NOMO-1 treated with dmso at 0.1 percent for 144 hours (cell line): ENCODE measurements at regions not wholly inside any gene's neighbourhood (a gene's known extent, or its start where the extent isn't known, plus 50 kb on each side); places are given as distances from the start of the nearest gene placed in this dataset.

Experiments
- DNase-seq: peaks from one replicate; lab custom pipeline; 2025; ENCODE audit not compliant: unreplicated experiment; lab: John Stamatoyannopoulos, UW

- no peak for DNase-seq
Measured at GRCh38 chr2:13091455-13091854, 374.7 kb downstream of the TRIB2 start.

GRCh38 chr2:13091861-13092378, 375.2 kb downstream of the TRIB2 start:
- no peak for DNase-seq

- no peak for DNase-seq
Measured at GRCh38 chr2:13093416-13093991, 376.8 kb downstream of the TRIB2 start.

- DNase-seq = no peak
Measured at GRCh38 chr2:13102397-13103063, 385.8 kb downstream of the TRIB2 start.

GRCh38 chr2:13103151-13103550, 386.4 kb downstream of the TRIB2 start:
- DNase-seq = no peak

- DNase-seq = no peak
Measured at GRCh38 chr2:13103778-13104493, 387.2 kb downstream of the TRIB2 start.

GRCh38 chr2:13104723-13105122, 388.0 kb downstream of the TRIB2 start:
- no peak for DNase-seq

- DNase-seq = no peak
Measured at GRCh38 chr2:13106302-13106701, 389.6 kb downstream of the TRIB2 start.

- no peak for DNase-seq
Measured at GRCh38 chr2:13109516-13109915, 392.8 kb downstream of the TRIB2 start.

GRCh38 chr2:13110825-13111224, 394.1 kb downstream of the TRIB2 start:
- DNase-seq = no peak

GRCh38 chr2:13113002-13113401, 396.3 kb downstream of the TRIB2 start:
- DNase-seq = no peak

GRCh38 chr2:13114391-13114790, 397.7 kb downstream of the TRIB2 start:
- no peak for DNase-seq

GRCh38 chr2:13115643-13116042, 398.9 kb downstream of the TRIB2 start:
- no peak for DNase-seq

GRCh38 chr2:13121096-13121495, 404.4 kb downstream of the TRIB2 start:
- DNase-seq = no peak

GRCh38 chr2:13128139-13128538, 411.4 kb downstream of the TRIB2 start:
- no peak for DNase-seq

GRCh38 chr2:13135369-13135768, 418.6 kb downstream of the TRIB2 start:
- DNase-seq = no peak

GRCh38 chr2:13135856-13136255, 419.1 kb downstream of the TRIB2 start:
- no peak for DNase-seq

- DNase-seq = no peak
Measured at GRCh38 chr2:13137679-13138078, 420.9 kb downstream of the TRIB2 start.

- no peak for DNase-seq
Measured at GRCh38 chr2:13141315-13141714, 424.6 kb downstream of the TRIB2 start.

- no peak for DNase-seq
Measured at GRCh38 chr2:13143451-13143850, 426.7 kb downstream of the TRIB2 start.

- DNase-seq = no peak
Measured at GRCh38 chr2:13156916-13157315, 440.2 kb downstream of the TRIB2 start.

- DNase-seq = no peak
Measured at GRCh38 chr2:13158466-13158865, 441.7 kb downstream of the TRIB2 start.
